Dermis blood vessel endothelial cell (primary cell): ENCODE measurements at regions not wholly inside any gene's neighbourhood (a gene's known extent, or its start where the extent isn't known, plus 50 kb on each side); places are given as distances from the start of the nearest gene placed in this dataset.

Experiments
- DNase-seq: peaks from one replicate; pipeline ENCODE4 v3.0.0; 2010

- no peak for DNase-seq
These were observed 348.1 kb upstream of the MAP3K7 start for GRCh38 chr6:90934966-90935365.

GRCh38 chr6:90934081-90934480 is 347.2 kb upstream of the MAP3K7 start:
- DNase-seq, result no peak

GRCh38 chr6:90932351-90932750 is 345.5 kb upstream of the MAP3K7 start:
- DNase-seq, result no peak

GRCh38 chr6:90928051-90928450 is 341.2 kb upstream of the MAP3K7 start:
- DNase-seq, result no peak

- no peak for DNase-seq
These were observed 338.9 kb upstream of the MAP3K7 start for GRCh38 chr6:90925726-90926125.

- no peak for DNase-seq
These were observed 335.5 kb upstream of the MAP3K7 start for GRCh38 chr6:90922325-90922724.

GRCh38 chr6:90918361-90918760 is 331.5 kb upstream of the MAP3K7 start:
- DNase-seq, result no peak

- no peak for DNase-seq
These were observed 330.5 kb upstream of the MAP3K7 start for GRCh38 chr6:90917376-90917775.

GRCh38 chr6:90916968-90917367 is 330.1 kb upstream of the MAP3K7 start:
- DNase-seq, result no peak

GRCh38 chr6:90915224-90915915 is 328.5 kb upstream of the MAP3K7 start:
- no peak for DNase-seq

GRCh38 chr6:90914312-90914711 is 327.4 kb upstream of the MAP3K7 start:
- DNase-seq, result no peak

- DNase-seq, result no peak
These were observed 326.5 kb upstream of the MAP3K7 start for GRCh38 chr6:90913266-90913960.

GRCh38 chr6:90911642-90912041 is 324.8 kb upstream of the MAP3K7 start:
- no peak for DNase-seq

- DNase-seq, result no peak
These were observed 324.0 kb upstream of the MAP3K7 start for GRCh38 chr6:90910893-90911292.

GRCh38 chr6:90907931-90908655 is 321.2 kb upstream of the MAP3K7 start:
- no peak for DNase-seq

- no peak for DNase-seq
These were observed 318.5 kb upstream of the MAP3K7 start for GRCh38 chr6:90905351-90905750.

GRCh38 chr6:90900034-90900433 is 313.2 kb upstream of the MAP3K7 start:
- no peak for DNase-seq

GRCh38 chr6:90898763-90899162 is 311.9 kb upstream of the MAP3K7 start:
- DNase-seq, result no peak

GRCh38 chr6:90896075-90896547 is 309.2 kb upstream of the MAP3K7 start:
- DNase-seq, result no peak

GRCh38 chr6:90895299-90896074 is 308.6 kb upstream of the MAP3K7 start:
- no peak for DNase-seq

- DNase-seq, result no peak
These were observed 307.6 kb upstream of the MAP3K7 start for GRCh38 chr6:90894285-90895130.

- DNase-seq, result no peak
These were observed 306.5 kb upstream of the MAP3K7 start for GRCh38 chr6:90893400-90893799.
